Natural killer cell treated with Interleukin-12 subunit alpha and Interleukin-12 subunit beta and Interleukin-15 and Interleukin-18, amount 100 ng/mL, for 72 hours (primary cell): ENCODE measurements at regions not wholly inside any gene's neighbourhood (a gene's known extent, or its start where the extent isn't known, plus 50 kb on each side); places are given as distances from the start of the nearest gene placed in this dataset.

Experiments used
- ATAC-seq, 2 donors: fragments of 150-1000 bp; cut with Tn5 transposase in 1 of 2; sonication (Bioruptor Pico), chemical (Tn5 transposase) in 1 of 2; 2 replicates each; pipeline ENCODE4 v1.10.0; 2021
- DNase-seq: peaks from one replicate; pipeline ENCODE4 v3.0.0; 2022; ENCODE audit warnings: low spot score
- H3K27ac Mint-ChIP-seq, 2 donors: 1 replicate in 1 of 2; 2 replicates in 1 of 2; pipeline ENCODE4 v1.8.0; 2022; ENCODE audit warnings: mixed read lengths in 2 of 2, mild to moderate bottlenecking in 1 of 2, moderate library complexity in 1 of 2
- H3K27me3 Mint-ChIP-seq, 2 donors: 1 replicate in 1 of 2; 2 replicates in 1 of 2; pipeline ENCODE4 v1.8.0; 2022; ENCODE audit warnings: mixed read lengths in 2 of 2
- H3K36me3 Mint-ChIP-seq: one replicate; pipeline ENCODE4 v1.8.0; 2022; ENCODE audit warnings: mixed read lengths
- H3K4me1 Mint-ChIP-seq, 2 donors: 1 replicate in 1 of 2; 2 replicates in 1 of 2; pipeline ENCODE4 v1.8.0; 2022; ENCODE audit warnings: low read depth in 2 of 2, mixed read lengths in 2 of 2, mild to moderate bottlenecking in 1 of 2
- H3K4me3 Mint-ChIP-seq: one replicate; pipeline ENCODE4 v1.8.0; 2022; ENCODE audit warnings: mixed read lengths
- H3K9me3 Mint-ChIP-seq: 2 replicates; pipeline ENCODE4 v1.8.0; 2022; ENCODE audit warnings: mixed read lengths

- no peak for DNase-seq
- H3K36me3 Mint-ChIP-seq, result no peaks in the 10 kb centered on the region
- ATAC-seq, result no peak
- no peaks in the 10 kb centered on the region for H3K27me3 Mint-ChIP-seq
- no peak overlapping the region for H3K4me3 Mint-ChIP-seq
- no peaks in the 10 kb centered on the region for H3K4me1 Mint-ChIP-seq
- peaks cover 7% of the 10 kb centered on the region for H3K9me3 Mint-ChIP-seq
- H3K27ac Mint-ChIP-seq, result no peak overlapping the region
Observed at GRCh38 chr4:149870008-149870407, 54.4 kb upstream of the IQCM start.

GRCh38 chr4:149881744-149882143 lies 66.1 kb upstream of the IQCM start:
- Mint-ChIP-seq H3K9me3 (peaks cover 19% of the 10 kb centered on the region), H3K27ac (no peak overlapping the region), H3K36me3 (peaks cover 15% of the 10 kb centered on the region), H3K4me1 (peaks cover 9 to 12% of the 10 kb centered on the region in 2 donors), H3K27me3 (peaks cover 0 to 7% of the 10 kb centered on the region in 2 donors), H3K4me3 (no peak overlapping the region)
- DNase-seq (no peak), ATAC-seq (no peak)

- no peak for ATAC-seq
- no peak for DNase-seq
- H3K4me3 Mint-ChIP-seq, result no peak overlapping the region
- peaks cover 0 to 7% of the 10 kb centered on the region in 2 donors for H3K27me3 Mint-ChIP-seq
- peaks cover 9 to 12% of the 10 kb centered on the region in 2 donors for H3K4me1 Mint-ChIP-seq
- H3K27ac Mint-ChIP-seq, result no peak overlapping the region
- H3K36me3 Mint-ChIP-seq, result peaks cover 15% of the 10 kb centered on the region
- peaks cover 19% of the 10 kb centered on the region for H3K9me3 Mint-ChIP-seq
Observed at GRCh38 chr4:149882251-149882650, 66.6 kb upstream of the IQCM start.

- Mint-ChIP-seq H3K36me3 (peaks cover 15% of the 10 kb centered on the region), H3K4me3 (no peak overlapping the region), H3K9me3 (peaks cover 16% of the 10 kb centered on the region), H3K4me1 (peaks cover 9 to 12% of the 10 kb centered on the region in 2 donors), H3K27me3 (peaks cover 0 to 7% of the 10 kb centered on the region in 2 donors), H3K27ac (no peak overlapping the region)
- ATAC-seq (no peak), DNase-seq (no peak)
Observed at GRCh38 chr4:149884046-149884445, 68.4 kb upstream of the IQCM start.

GRCh38 chr4:149884529-149885181 lies 69.0 kb upstream of the IQCM start:
- Mint-ChIP-seq H3K4me3 (peak overlapping the region; percentile 1), H3K9me3 (peaks cover 12% of the 10 kb centered on the region), H3K4me1 (peaks cover 9 to 12% of the 10 kb centered on the region in 2 donors), H3K27ac (no peak overlapping the region), H3K27me3 (peaks cover 0 to 5% of the 10 kb centered on the region in 2 donors), H3K36me3 (peaks cover 10% of the 10 kb centered on the region)
- ATAC-seq (peak; percentile 74 to 81), DNase-seq (no peak)

GRCh38 chr4:149885896-149886295 lies 70.3 kb upstream of the IQCM start:
- Mint-ChIP-seq H3K27me3 (no peaks in the 10 kb centered on the region), H3K4me1 (peaks cover 9 to 12% of the 10 kb centered on the region in 2 donors)
- no peak for DNase-seq

DNA sequence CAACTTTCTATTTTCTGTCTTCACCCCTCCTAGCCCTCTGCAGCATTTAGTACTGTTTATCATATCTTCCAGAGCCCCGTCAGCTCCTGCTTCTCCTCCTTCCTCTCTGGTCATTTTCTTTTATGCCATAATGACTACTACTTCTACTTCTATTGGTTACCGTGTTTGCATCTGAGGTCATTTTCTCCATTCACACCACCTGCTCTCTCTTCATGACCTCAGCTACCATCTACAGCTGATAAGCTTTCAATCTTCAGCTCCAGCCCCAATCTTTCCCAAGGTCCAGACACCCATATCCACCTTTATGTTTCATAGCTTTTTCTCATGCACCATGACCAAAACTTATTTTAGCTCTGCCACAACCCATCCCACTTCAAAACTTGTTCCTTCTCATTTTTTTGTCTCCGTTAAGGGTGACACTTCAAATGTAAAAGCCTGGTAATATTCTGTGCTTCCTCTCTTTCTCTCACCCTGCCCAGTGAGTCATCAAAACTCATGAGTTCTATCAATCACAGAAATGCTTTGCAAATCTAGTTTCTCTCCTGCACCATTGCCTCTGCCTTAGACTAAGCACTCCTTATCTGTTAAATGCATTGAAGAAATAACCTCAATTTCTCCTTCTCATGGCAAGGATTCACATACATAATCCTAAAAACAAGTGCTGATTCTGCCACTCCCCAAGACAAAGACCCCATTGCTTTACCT lies 71.3 kb upstream of the IQCM start:
- no peak for ATAC-seq
- no peak overlapping the region for H3K27ac Mint-ChIP-seq
- peaks cover 9 to 12% of the 10 kb centered on the region in 2 donors for H3K4me1 Mint-ChIP-seq
- H3K9me3 Mint-ChIP-seq, result peaks cover 12% of the 10 kb centered on the region
- H3K36me3 Mint-ChIP-seq, result peaks cover 5% of the 10 kb centered on the region
- no peaks in the 10 kb centered on the region for H3K27me3 Mint-ChIP-seq
- no peak for DNase-seq
- H3K4me3 Mint-ChIP-seq, result no peak overlapping the region

More at GRCh38 chr4:149885896-149886295, 70.3 kb upstream of the IQCM start:
- Mint-ChIP-seq H3K9me3 (peaks cover 12% of the 10 kb centered on the region), H3K4me3 (no peak overlapping the region), H3K36me3 (peaks cover 5% of the 10 kb centered on the region), H3K27ac (no peak overlapping the region)
- no peak for ATAC-seq

GRCh38 chr4:149889991-149890390 lies 74.3 kb upstream of the IQCM start:
- no peak for DNase-seq
- H3K4me3 Mint-ChIP-seq, result no peak overlapping the region

DNA sequence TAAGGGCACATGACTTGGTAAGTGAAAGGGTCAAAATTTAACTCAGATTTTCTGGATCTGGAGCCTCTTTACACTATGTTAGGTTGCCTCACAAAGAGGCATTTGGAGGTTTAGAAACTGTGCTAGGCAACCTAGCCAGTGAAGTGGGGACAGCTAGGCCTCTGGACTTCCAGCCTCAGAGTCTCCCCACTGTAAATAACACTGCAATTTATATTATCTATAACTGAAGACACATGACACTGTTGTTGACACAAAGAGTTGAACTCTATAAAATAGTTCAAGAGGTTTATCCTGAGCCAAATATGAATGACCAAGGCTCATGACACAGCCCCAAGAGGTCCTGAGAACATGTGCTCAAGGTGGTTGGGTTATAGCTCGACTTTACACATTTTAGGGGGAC lies 74.9 kb upstream of the IQCM start:
- Mint-ChIP-seq H3K36me3 (no peaks in the 10 kb centered on the region), H3K27ac (no peak overlapping the region), H3K9me3 (peaks cover 9% of the 10 kb centered on the region), H3K4me3 (no peak overlapping the region), H3K4me1 (no peaks in the 10 kb centered on the region), H3K27me3 (no peaks in the 10 kb centered on the region)
- no peak for ATAC-seq
- DNase-seq, result no peak

More at GRCh38 chr4:149889991-149890390, 74.3 kb upstream of the IQCM start:
- H3K36me3 Mint-ChIP-seq, result no peaks in the 10 kb centered on the region
- no peak overlapping the region for H3K27ac Mint-ChIP-seq
- H3K4me1 Mint-ChIP-seq, result peaks cover 2% of the 10 kb centered on the region in 2 donors
- ATAC-seq, result no peak
- no peaks in the 10 kb centered on the region for H3K27me3 Mint-ChIP-seq
- H3K9me3 Mint-ChIP-seq, result peaks cover 9% of the 10 kb centered on the region

DNA sequence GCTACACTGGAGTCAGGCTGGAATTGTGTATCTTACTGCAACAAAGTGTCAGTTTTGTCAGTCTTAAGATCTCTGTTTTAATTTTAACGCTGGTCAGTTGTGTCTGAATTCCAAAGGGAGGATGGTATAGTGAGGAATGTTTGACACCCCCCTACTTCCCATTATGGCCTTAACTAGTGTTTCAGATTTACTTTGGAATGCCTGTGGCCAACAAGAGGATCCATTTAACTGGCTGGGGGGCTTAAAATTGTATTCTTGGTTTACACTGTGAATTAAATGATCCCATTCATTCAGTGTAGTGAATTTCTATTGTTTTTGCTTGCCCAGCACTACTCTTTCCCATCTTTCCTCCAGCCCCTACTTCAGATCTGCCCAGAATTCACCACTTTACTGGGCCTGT lies 75.8 kb upstream of the IQCM start:
- Mint-ChIP-seq H3K36me3 (no peaks in the 10 kb centered on the region), H3K9me3 (peaks cover 9% of the 10 kb centered on the region)

GRCh38 chr4:149896432-149896831 lies 80.8 kb upstream of the IQCM start:
- H3K27me3 Mint-ChIP-seq, result no peaks in the 10 kb centered on the region
- H3K4me1 Mint-ChIP-seq, result no peaks in the 10 kb centered on the region
- ATAC-seq, result no peak
- no peak overlapping the region for H3K27ac Mint-ChIP-seq
- no peaks in the 10 kb centered on the region for H3K36me3 Mint-ChIP-seq
- H3K9me3 Mint-ChIP-seq, result peaks cover 3% of the 10 kb centered on the region
- H3K4me3 Mint-ChIP-seq, result no peak overlapping the region
- no peak for DNase-seq

More for the DNA sequence above, 75.8 kb upstream of the IQCM start:
- no peak overlapping the region for H3K27ac Mint-ChIP-seq
- no peak for ATAC-seq
- no peaks in the 10 kb centered on the region for H3K4me1 Mint-ChIP-seq
- no peak overlapping the region for H3K4me3 Mint-ChIP-seq
- DNase-seq, result no peak
- H3K27me3 Mint-ChIP-seq, result no peaks in the 10 kb centered on the region

DNA sequence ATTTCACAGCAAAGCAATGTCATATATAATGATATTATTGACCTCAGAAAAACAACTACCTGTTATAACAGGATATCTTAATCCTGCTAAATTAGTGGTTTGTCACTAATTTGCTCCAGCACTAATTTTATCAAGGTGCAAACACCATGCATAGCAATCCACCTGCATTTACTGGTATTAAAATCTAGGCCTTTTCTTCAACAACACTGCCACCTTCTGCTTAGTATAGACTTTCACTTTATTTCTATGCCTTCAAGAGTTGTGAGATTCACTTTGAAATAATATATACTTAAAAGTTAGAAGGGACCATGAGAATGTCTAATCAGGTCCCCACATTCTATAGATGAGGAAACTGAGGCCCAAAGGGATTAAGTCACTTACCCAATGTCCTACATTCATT lies 82.1 kb upstream of the IQCM start:
- no peaks in the 10 kb centered on the region for H3K4me1 Mint-ChIP-seq
- no peaks in the 10 kb centered on the region for H3K27me3 Mint-ChIP-seq

DNA sequence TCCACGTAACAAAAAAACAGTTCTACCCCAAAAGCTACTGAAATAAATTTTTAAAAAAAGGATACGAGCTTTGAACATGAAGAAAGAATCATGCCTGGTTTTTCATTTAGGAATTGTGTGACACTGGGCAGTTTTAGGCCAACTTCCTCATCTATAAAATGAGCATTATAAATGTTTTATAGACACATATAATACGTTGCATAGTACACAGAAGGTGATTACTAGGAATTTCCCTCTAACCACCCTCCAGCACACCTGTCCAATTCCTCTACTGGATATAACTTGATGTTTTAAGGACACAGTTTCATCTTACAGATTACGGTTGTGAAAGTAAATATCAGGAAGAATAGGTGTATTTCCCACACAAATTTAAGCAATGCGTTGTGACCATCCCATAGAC lies 85.5 kb upstream of the IQCM start:
- Mint-ChIP-seq H3K27ac (no peak overlapping the region), H3K4me1 (no peaks in the 10 kb centered on the region), H3K4me3 (no peak overlapping the region), H3K9me3 (no peaks in the 10 kb centered on the region), H3K27me3 (no peaks in the 10 kb centered on the region), H3K36me3 (no peaks in the 10 kb centered on the region)
- no peak for DNase-seq
- ATAC-seq, result no peak

More for the DNA sequence above, 82.1 kb upstream of the IQCM start:
- Mint-ChIP-seq H3K36me3 (no peaks in the 10 kb centered on the region), H3K9me3 (peaks cover 3% of the 10 kb centered on the region), H3K4me3 (no peak overlapping the region), H3K27ac (no peak overlapping the region)
- DNase-seq, result no peak
- no peak for ATAC-seq

DNA sequence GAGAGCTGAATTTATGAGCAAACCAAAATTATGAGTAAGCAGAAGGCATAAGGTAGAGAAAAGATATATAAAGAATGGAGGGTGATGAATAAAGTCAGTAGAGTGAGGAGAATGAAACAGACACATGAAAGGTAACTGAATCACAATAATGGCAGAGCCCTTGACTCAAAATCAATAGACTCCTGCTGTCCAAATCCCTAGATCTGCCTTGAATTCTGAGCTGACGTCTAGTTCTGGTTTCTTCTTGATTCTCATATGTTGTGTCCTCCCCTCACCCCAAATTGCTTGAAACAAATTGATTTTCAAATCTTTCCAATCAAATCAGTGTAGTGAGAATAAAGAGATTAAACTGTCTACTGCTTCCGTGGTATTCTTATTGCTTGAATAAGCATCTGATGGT lies 86.6 kb upstream of the IQCM start:
- Mint-ChIP-seq H3K4me3 (no peak overlapping the region), H3K9me3 (no peaks in the 10 kb centered on the region), H3K36me3 (no peaks in the 10 kb centered on the region), H3K4me1 (no peaks in the 10 kb centered on the region), H3K27me3 (no peaks in the 10 kb centered on the region), H3K27ac (no peak overlapping the region)
- no peak for ATAC-seq
- no peak for DNase-seq
